ENCODE measurements at regions not wholly inside any gene's neighbourhood (a gene's known extent, or its start where the extent isn't known, plus 50 kb on each side); places are given as distances from the start of the nearest gene placed in this dataset.
A peak's percentile ranks its signal among the peaks of the same experiment; 100 is the strongest.

- H3K4me3 ChIP-seq (ENCODE audit: low read length), result no peak overlapping the region
- no peaks in the 10 kb centered on the region for H3K36me3 ChIP-seq (ENCODE audit: low read depth, low read length)
- H3K9ac ChIP-seq (ENCODE audit: low read length), result no peak overlapping the region
- intact Hi-C loops (cut with micrococcal nuclease), result no loop called here
- H2AFZ ChIP-seq (ENCODE audit: low read length), result no peak overlapping the region
- no peak overlapping the region for H3K27ac ChIP-seq (ENCODE audit: low read length)
- ATAC-seq (no peak), DNase-seq (no peak)
- no peaks in the 10 kb centered on the region for H3K9me2 ChIP-seq (replicated peaks; ENCODE audit: low read length)
- no peaks in the 10 kb centered on the region for H3K4me1 ChIP-seq (ENCODE audit: insufficient read depth, low read length)
- POLR2A ChIA-PET (ENCODE audit: unreplicated experiment), result no interaction called here
- no peaks in the 10 kb centered on the region for H3K9me3 ChIP-seq (ENCODE audit: low read length)
- H3F3A ChIP-seq (ENCODE audit: low read length, unreplicated experiment), result no peaks in the 10 kb centered on the region
- H3K79me2 ChIP-seq (ENCODE audit: low read length), result no peaks in the 10 kb centered on the region
- H4K20me1 ChIP-seq (ENCODE audit: low read length), result no peaks in the 10 kb centered on the region
- no peak overlapping the region for H3K4me2 ChIP-seq (ENCODE audit: low read length)
- CTCF ChIA-PET, result no interaction called here
- no peaks in the 10 kb centered on the region for H3K27me3 ChIP-seq (ENCODE audit: low read length)
- no TSS peak for BruUV-seq (replicated peaks)
- no peak for TF ChIP-seq EZH2 (IDR thresholded peaks at IDR 0.05; ENCODE audit: low read length, unreplicated experiment)
- TF ChIP-seq EZH2phosphoT487 (IDR thresholded peaks at IDR 0.05; ENCODE audit: borderline replicate concordance, low read length), result no peak
- TF ChIP-seq, protein P1, sequence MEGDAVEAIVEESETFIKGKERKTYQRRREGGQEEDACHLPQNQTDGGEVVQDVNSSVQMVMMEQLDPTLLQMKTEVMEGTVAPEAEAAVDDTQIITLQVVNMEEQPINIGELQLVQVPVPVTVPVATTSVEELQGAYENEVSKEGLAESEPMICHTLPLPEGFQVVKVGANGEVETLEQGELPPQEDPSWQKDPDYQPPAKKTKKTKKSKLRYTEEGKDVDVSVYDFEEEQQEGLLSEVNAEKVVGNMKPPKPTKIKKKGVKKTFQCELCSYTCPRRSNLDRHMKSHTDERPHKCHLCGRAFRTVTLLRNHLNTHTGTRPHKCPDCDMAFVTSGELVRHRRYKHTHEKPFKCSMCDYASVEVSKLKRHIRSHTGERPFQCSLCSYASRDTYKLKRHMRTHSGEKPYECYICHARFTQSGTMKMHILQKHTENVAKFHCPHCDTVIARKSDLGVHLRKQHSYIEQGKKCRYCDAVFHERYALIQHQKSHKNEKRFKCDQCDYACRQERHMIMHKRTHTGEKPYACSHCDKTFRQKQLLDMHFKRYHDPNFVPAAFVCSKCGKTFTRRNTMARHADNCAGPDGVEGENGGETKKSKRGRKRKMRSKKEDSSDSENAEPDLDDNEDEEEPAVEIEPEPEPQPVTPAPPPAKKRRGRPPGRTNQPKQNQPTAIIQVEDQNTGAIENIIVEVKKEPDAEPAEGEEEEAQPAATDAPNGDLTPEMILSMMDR (conservative IDR thresholded peaks at IDR 0.05; ENCODE audit: low read depth, low read length), result no peak
These were observed 287.4 kb downstream of the PCDH17 start for GRCh38 chr13:57918913-57919312.

DNA sequence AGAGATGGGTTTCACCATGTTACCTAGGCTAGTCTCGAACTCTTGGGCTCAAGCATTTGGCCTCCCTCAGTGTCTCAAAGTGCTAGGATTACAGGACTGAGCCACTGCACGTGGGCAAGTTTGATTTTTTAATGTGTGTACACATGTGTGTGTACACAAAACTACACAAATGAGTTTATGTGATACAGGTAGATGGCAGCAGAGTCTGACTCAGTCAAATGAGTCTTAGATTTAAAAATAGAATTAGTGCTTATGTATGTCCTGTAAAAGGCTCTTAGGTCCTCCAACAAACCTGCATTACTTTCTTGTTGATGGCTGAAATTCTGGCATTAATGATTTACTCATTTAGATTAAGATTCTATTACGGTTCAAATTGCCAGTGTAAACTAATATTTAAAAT lies 293.7 kb downstream of the PCDH17 start:
- no peaks in the 10 kb centered on the region for H3K36me3 ChIP-seq (ENCODE audit: low read depth, low read length)
- no peak overlapping the region for H3K4me3 ChIP-seq (ENCODE audit: low read length)
- DNase-seq, result peak; percentile 1
- no peaks in the 10 kb centered on the region for H4K20me1 ChIP-seq (ENCODE audit: low read length)
- H3K9me3 ChIP-seq (ENCODE audit: low read length), result no peaks in the 10 kb centered on the region
- H3F3A ChIP-seq (ENCODE audit: low read length, unreplicated experiment), result no peaks in the 10 kb centered on the region
- H2AFZ ChIP-seq (ENCODE audit: low read length), result no peak overlapping the region
- no peaks in the 10 kb centered on the region for H3K4me1 ChIP-seq (ENCODE audit: insufficient read depth, low read length)
- no peaks in the 10 kb centered on the region for H3K9me2 ChIP-seq (replicated peaks; ENCODE audit: low read length)
- POLR2A ChIA-PET (ENCODE audit: unreplicated experiment), result no interaction called here
- H3K9ac ChIP-seq (ENCODE audit: low read length), result no peak overlapping the region
- H3K4me2 ChIP-seq (ENCODE audit: low read length), result no peak overlapping the region
- no peaks in the 10 kb centered on the region for H3K79me2 ChIP-seq (ENCODE audit: low read length)
- TF ChIP-seq, protein P1 (conservative IDR thresholded peaks at IDR 0.05; ENCODE audit: low read depth, low read length), result no peak
- TF ChIP-seq EZH2phosphoT487 (IDR thresholded peaks at IDR 0.05; ENCODE audit: borderline replicate concordance, low read length), result no peak
- no peak for TF ChIP-seq EZH2 (IDR thresholded peaks at IDR 0.05; ENCODE audit: low read length, unreplicated experiment)
- no peak overlapping the region for H3K27ac ChIP-seq (ENCODE audit: low read length)
- ATAC-seq, result no peak
- H3K27me3 ChIP-seq (ENCODE audit: low read length), result no peaks in the 10 kb centered on the region
- intact Hi-C loops (cut with micrococcal nuclease), result no loop called here
- BruUV-seq (replicated peaks), result no TSS peak
- CTCF ChIA-PET, result no interaction called here

- H3K36me3 ChIP-seq (ENCODE audit: low read depth, low read length), result no peaks in the 10 kb centered on the region
- no peaks in the 10 kb centered on the region for H3F3A ChIP-seq (ENCODE audit: low read length, unreplicated experiment)
- no peak overlapping the region for H3K4me2 ChIP-seq (ENCODE audit: low read length)
- H3K9me3 ChIP-seq (ENCODE audit: low read length), result no peaks in the 10 kb centered on the region
- ChIA-PET CTCF (no interaction called here), POLR2A (ENCODE audit: unreplicated experiment) (no interaction called here)
- TF ChIP-seq, protein P1 (conservative IDR thresholded peaks at IDR 0.05; ENCODE audit: low read depth, low read length), result no peak
- TF ChIP-seq EZH2phosphoT487 (IDR thresholded peaks at IDR 0.05; ENCODE audit: borderline replicate concordance, low read length), result no peak
- no peak for TF ChIP-seq EZH2 (IDR thresholded peaks at IDR 0.05; ENCODE audit: low read length, unreplicated experiment)
- H3K9me2 ChIP-seq (replicated peaks; ENCODE audit: low read length), result no peaks in the 10 kb centered on the region
- intact Hi-C loops (cut with micrococcal nuclease), result no loop called here
- H4K20me1 ChIP-seq (ENCODE audit: low read length), result no peaks in the 10 kb centered on the region
- DNase-seq (no peak), ATAC-seq (no peak)
- no peaks in the 10 kb centered on the region for H3K4me1 ChIP-seq (ENCODE audit: insufficient read depth, low read length)
- no peak overlapping the region for H2AFZ ChIP-seq (ENCODE audit: low read length)
- no TSS peak for BruUV-seq (replicated peaks)
- no peak overlapping the region for H3K9ac ChIP-seq (ENCODE audit: low read length)
- H3K79me2 ChIP-seq (ENCODE audit: low read length), result no peaks in the 10 kb centered on the region
- H3K27ac ChIP-seq (ENCODE audit: low read length), result no peak overlapping the region
- H3K4me3 ChIP-seq (ENCODE audit: low read length), result no peak overlapping the region
- no peaks in the 10 kb centered on the region for H3K27me3 ChIP-seq (ENCODE audit: low read length)
These were observed 294.2 kb downstream of the PCDH17 start for GRCh38 chr13:57925751-57926150.
